Stimulated activated CD4-positive, alpha-beta T cell treated with anti-CD3 and anti-CD28 coated beads, TNF-alpha, amount 100 ng/mL, for 48 hours (primary cell): ENCODE measurements at regions not wholly inside any gene's neighbourhood (a gene's known extent, or its start where the extent isn't known, plus 50 kb on each side); places are given as distances from the start of the nearest gene placed in this dataset.
"Not testable (repeated sequence)": the region's sequence is repeated elsewhere in the genome, so short reads cannot be mapped to it uniquely, and the experiment has no call there.

Experiments used
- DNase-seq, 3 donors: peaks; one replicate each; pipeline ENCODE4 v3.0.0-alpha.2; 2020; ENCODE audit warnings: low read depth in 3 of 3

DNA sequence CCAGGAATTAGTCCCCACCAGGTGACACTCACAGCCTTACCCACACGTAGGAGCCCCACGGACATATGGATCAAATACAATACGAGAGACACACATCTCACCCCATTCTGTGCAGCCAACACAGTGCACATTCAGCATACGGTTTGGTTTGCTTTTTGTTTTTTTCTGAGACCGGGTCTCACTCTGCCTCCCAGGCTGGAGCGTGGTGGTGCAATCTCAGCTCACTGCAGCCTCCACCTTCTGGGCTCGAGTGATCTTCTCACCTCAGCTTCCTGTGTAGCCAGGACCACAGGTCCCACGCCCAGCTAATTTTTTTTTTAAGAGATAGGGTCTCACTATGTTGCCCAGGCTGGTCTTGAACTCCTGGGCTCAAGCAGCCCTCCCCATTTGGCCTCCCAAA is 102.8 kb downstream of the POTEB start:
- DNase-seq, result not testable (repeated sequence)

DNA sequence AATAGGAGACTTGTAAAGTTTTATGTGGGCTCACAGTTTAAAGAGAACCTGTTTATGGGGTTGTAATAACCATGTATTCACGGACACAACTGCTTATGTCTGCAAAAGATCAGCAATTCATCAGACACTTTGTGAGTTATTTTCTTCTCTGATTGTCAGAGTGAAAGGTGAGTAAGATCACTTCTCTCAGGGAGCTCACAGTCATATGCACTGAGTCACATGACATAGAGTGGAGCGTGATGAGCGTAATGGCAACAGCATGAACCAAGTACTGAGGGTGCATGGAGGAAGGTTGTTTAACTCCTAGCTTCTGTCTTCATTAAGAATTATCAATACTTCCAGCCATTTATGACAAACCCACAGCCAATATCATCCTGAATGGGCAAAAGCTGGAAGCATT is 111.0 kb downstream of the POTEB start:
- not testable (repeated sequence) for DNase-seq

DNA sequence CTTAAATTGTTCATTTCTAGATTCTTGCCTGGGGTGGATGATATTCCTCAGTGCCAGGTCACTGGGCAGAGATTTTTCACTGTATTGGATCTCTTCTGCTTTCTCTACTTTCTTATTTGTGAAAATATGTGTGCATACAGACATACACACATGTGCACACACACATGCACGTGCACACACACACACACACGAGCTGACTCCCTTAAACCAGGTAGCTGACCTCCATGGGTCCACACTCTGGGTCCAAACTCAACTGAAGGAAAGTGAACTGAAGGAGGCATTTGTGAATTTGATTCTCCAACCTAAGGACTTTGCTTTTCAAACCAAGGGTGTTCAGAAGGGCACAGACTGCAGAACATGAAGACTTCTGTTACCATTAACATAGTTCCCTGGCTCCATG is 113.8 kb downstream of the POTEB start:
- not testable (repeated sequence) for DNase-seq

DNA sequence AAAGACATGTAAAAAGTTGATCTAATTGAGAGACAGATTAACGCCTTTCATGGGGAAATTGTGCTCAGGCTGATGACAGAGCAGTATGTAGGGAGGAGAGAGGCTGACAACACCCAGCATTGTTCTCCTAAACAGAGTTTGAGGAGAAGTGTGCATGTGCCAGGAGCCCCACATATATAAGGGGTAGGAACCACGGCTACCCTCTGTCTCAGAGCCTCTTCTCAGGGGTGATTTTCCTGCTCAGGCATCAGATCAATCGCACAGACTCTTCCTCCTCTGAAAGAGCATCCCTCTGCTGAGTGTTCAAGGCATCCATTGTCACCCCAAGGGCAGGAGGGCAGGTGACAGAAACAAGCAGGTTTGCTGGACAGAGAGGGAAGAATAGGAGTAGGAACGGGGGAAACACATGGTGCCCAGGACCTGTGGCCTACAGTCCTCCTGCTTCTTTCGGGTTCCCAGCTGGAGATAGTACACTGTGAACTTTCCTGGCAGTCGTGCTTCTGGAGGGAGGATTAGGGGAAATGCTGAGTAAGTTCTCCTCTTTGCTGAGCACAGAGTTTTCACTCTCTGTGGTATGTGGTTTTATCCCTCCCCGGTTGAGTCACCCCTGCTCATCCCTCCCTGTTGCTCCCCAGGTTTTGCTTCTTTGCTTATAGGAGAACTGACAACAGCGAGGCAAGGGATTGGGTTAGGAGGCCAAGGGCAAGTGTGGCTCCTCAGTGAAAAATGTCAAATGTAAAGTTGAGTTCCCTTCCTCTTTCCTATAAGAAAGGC is 117.1 kb downstream of the POTEB start:
- not testable (repeated sequence) for DNase-seq

DNA sequence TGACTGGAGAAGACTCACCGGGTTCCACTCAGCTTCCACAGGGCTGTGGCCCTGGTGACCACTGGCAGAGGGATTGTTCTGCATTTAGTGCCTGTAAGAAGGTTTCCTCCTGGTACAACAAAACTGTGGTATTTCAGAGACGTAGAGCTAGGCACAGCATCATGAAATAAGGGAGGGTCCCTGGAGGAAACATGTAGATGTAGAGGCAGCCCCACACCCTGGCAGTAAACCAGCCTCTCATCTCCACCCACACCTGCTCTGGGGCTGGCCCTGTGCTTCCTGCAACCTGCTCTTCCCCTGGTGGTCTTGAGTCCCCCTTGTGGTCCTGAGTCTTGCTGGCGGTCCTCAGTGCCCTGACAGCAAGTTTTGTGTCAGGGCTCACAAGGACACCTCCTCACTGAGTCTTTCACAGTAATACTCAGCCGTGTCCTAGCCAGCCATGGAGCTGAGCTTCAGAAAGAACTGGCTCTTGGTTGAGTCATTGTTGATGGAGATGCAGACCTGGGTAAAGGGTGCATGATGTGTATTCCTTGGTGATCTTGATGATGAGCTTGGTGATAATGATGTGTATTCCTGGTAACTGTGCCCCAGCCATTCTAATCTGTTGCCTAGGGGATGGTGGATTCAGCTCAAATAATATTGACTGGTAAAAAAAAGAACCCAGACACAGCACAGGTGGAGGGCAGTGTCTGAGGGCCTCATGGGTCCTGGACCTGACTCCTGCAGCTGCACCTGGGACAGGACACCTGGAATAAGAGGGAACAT is 118.0 kb downstream of the POTEB start:
- DNase-seq, result not testable (repeated sequence)

DNA sequence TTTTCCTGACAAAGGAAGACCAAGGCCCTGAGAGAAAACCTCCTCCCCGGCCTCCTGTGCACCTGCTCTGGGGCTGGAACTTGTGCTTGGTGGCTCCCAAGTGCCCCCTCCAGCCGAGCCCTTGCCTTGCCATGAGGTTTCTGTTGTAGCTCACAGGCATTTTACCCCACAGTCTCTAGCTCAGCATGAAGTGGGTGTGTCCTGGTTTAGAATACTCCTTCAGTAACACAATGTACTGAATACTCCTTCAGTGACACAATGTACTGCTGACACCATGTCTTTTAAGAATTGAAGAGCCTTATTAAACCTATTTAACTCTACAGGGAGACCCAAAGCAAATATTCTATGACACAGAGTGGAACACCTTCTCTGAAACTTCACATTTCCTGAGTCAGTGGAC is 123.7 kb downstream of the POTEB start:
- not testable (repeated sequence) for DNase-seq

DNA sequence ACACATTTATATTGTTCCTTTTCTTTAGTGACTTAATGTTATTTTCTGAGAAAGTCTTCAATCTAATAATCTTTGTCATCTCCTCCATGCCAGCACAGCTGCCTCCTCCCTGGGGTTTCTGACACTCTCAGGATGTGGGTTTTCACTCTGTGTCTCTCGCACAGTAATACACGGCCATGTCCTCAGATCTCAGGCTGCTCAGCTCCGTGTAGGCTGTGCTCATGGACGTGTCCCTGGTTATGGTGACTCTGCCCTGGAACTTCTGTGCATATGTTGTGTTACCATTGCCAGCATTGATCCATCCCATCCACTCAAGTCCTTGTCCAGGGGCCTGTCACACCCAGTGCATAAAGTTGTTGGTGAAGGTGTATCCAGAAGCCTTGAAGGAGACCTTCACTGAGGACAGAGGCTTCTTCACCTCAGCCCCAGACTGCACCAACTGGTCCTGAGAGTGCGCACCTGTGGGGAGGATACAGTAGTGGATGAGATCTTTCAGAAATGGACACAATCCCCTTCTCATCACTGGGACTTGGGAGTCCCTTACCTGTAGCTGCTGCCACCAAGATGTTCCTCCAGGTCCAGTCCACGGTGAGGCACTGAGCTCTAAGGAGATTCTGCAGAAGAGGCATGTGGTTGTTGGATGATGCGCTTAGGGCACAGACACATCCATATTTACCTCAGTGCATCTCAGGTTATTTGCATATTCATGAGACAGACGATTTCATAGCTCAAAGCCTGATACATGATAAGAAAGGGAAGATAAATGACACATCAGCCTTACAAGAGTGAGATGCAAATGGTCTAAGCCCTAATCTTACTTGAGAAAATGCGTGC is 125.2 kb downstream of the POTEB start:
- DNase-seq, result peak in 1 of 3 donors; percentile 32

DNA sequence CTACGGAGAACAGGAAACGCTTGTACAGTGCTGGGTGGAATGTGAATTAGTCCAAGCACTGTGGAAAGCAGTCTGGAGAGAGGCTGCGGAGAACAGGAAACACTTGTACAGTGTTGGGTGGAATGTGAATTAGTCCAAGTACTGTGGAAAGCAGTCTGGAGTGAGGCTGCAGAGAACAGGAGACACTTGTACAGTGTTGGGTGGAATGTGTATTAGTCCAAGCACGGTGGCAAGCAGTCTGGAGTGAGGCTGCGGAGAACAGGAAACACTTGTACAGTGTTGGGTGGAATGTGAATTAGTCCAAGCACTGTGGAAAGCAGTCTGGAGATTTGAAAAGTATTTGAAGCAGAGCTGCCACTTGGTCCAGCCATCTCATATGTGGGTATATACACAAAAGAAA is 128.4 kb downstream of the POTEB start:
- not testable (repeated sequence) for DNase-seq

DNA sequence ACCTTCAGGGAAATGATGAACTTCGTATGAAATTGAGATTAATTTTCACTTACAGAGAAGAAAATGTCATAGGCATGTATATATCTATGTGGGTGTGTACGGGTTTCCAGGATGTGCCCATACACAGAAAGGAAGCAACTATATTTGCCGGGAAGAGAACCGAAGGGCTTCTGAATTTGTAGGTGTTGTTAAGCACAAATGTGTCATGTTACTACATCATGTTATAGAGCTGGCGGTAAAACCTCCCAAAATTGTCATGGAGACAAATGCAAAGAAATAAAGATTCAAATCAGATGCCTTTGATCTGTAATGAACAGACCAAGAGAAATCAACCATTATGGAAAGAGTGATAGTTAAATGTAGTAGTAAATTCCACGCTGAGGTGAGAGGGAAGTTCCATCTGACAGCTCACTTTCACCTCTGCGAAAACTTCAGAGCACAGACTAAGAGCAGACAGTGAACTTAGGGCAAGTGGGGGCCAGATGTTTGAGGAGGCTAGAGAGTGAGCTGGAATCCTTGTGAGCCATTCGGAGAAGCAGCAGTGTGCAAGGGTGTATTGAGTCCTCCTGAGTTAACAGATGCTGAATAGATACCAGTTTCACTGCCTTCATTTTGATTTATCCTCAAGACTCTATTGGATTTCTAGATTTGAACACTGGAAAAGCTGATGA is 133.2 kb downstream of the POTEB start:
- DNase-seq, result not testable (repeated sequence)

DNA sequence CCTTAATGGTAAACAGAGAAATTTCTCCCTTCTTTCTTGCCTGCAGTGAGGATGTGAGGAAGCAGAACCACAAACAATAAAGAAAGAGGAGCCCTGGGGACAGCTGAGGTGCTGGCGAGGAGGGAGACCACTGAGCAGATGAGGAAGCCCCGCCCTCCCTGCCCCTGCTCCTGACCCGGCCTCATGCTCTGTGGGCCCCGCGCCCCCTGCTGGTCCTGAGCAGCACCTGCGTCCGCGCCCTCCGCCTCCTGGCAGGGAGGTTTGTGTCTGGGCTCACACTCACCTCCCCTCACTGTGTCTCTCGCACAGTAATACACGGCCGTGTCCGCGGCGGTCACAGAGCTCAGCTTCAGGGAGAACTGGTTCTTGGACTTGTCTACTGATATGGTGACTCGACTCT is 135.5 kb downstream of the POTEB start:
- DNase-seq, result not testable (repeated sequence)

DNA sequence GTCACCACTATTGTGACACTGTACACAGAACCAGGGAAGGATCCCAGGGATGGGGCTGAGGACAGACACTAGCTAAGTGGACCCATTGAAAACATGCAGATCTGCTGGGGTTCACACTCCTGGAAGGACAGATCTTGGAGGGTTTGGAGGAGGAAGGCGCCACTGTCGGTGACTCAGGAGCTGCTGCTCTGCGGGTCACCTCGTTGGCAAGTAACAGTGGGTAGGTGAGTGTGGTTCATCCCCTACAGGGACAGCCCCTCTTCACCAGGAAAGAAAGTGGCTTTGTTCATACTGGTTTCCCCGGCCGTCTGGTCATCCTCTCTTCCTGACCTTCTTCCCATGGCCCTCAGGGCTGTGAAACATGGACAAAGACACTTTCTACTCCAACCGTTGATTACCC is 139.5 kb downstream of the POTEB start:
- not testable (repeated sequence) for DNase-seq

DNA sequence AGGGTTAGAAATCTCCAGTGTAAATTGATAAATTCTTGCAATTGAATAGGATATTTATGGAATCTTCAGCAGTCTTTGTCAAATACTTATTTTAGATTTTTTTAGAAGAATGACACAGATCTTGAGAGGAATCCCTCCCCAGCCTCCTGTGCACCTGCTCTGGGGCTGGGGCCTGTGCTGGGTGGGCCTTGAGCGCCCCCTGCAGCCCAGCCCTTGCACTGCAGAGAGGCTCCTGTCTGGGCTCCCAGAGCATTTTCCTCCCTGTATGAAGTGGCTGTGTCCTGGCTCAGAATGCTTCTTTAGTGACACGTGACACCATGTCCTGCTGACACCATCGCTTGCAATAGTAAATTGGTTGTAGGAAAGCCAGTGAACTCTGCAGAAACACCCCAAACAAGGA is 141.1 kb downstream of the POTEB start:
- DNase-seq, result not testable (repeated sequence)

DNA sequence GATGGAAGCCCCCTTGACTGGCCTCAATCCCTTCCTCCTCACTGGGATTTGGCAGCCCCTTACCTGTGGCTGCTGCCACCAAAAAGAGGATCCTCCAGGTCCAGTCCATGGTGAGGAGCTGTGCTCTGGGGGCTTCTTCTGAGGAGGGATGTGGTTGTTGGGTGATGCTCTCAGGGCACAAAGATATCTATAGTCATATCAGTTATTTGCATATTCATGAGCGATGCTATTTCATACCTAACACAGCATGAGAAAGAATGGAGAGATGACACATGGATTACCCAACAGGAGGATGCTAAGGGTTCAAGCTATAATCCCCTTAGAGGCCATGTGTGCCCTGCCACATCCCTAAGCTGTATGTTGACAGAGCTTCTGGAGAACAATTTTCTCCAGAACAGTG is 141.7 kb downstream of the POTEB start:
- not testable (repeated sequence) for DNase-seq

DNA sequence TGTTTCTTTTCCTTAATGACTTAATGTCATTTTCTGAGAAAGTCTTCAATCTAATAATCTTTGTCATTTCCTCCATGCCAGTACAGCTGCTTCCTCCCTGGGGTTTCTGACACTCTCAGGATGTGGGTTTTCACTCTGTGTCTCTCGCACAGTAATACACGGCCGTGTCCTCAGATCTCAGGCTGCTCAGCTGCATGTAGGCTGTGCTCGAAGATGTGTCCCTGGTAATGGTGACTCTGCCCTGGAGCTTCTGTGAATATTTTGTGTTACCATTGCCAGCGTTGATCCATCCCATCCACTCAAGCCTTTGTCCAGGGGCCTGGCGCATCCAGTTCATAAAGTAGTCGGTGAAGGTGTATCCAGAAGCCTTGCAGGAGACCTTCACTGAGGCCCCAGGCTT is 142.2 kb downstream of the POTEB start:
- DNase-seq, result not testable (repeated sequence)

DNA sequence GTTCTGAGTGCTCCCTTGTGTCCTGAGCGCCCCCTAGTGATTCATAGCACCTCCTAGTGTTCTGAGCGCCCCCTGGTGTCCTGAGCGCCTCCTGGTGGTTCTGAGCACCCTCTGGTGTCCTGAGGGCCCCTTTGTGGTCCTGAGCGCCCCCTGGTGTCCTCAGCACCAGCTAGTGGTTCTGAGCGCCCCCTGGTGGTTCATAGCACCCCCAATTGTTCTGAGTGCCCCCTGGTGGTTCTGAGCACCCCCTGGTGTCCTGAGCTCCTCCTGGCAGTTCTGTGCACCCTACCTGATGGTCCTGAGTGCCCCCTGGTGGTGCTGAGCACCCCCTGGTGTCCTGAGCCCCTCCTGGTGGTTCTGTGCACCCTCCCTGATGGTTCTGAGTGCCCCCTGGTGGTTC is 146.0 kb downstream of the POTEB start:
- not testable (repeated sequence) for DNase-seq

DNA sequence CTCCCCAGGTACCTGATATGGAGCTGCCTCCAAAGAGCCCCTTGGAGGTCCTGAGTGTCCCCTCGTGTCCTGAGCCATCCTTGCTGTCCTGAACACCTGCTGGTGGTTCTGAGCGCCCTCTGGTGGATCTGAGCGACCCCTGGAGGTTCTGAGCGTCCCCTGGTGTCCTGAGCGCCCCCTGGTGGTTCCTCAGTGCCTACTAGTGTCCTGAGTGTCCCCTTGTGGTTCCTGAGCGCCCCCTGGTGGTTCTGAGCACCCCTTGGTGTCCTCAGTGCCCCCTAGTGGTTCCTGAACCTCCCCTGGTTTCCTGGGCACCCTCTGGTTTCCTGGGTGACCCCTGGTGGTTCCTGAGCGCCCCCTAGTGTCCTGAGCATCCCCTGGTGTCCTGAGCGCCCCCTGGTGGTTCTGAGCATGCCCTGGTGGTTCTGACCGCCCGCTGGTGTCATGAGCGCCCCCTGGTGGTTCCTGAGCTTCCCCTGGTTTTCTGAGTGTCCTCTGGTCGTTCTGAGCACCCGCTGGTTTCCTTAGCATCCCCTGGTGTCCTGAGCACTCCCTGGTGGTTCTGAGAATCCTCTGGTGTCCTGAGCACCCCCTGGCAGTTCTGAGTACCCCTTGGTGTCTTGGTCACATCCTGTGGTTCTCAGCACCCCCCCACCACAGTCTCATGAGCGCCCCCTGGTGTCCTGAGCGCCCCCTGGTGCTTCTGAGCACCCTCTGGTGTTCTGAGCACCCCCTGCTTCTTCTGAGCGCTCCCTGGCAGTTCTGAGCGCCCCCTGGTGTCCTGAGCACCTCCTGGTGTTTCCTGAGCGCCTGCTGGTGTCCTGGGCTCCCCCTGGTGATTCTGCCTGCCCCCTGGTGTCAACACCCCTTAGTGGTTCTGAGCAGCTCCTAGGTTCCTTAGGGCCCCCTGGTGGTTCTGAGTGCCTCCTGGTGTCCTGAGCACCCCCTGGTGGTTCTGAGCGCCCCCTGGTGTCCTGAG is 146.8 kb downstream of the POTEB start:
- DNase-seq, result not testable (repeated sequence)

DNA sequence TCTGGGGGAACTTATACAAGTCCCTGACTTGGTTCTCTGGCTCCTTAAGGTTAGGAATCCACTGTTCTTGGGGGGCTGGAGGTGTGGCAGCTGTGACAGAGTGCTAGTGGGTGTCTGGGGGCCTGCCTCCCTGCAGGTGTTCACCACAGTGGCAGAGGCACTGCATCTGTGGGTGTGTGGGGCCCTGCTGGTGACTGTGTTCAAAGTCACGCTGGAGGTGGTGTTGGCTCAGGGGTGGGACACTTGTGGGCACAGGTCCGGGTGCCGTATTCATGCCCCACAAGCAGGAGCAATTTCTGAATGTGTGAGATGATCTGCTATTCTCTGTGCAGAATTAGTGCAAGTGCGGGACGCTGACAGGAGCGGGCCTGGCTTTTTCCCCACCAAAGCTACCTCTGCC is 152.5 kb downstream of the POTEB start:
- not testable (repeated sequence) for DNase-seq

DNA sequence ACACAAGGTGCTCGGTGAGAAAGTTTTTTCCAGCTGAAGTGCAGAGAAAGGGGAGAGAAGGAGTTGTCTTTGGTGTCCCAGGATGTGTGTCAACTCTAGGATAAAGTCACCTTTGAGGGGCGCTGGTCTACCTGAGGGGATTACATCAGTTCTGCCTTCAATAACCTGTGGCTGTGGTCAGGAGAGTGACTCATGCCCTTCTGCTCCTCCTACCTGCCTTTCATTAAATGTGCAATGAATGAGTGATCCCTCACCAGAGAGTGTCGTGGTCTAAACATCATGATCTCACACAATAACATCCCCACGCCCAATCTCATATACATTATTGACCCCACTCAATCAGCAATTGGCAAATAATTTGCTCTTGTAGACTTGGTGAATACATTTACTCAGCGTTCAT is 156.4 kb downstream of the POTEB start:
- DNase-seq, result not testable (repeated sequence)

DNA sequence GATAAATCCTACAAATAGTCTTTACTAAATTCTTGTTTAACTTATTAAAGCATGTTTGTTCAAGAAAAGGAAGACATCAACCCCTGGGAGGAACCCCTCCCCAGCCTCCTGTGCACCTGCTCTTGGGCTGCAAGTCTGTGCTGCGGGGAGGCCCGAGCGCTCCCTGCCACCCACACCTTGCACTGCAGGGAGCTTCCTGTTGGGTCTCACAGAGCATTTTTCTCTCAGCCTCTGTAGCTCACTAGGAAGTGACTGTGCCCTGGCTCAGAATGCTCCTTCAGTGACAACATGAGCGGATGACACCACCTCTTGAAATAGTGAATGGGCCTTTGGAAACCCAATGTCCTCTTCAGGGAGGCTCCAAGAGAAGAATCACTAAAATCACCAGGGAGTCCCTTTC is 158.8 kb downstream of the POTEB start:
- not testable (repeated sequence) for DNase-seq

DNA sequence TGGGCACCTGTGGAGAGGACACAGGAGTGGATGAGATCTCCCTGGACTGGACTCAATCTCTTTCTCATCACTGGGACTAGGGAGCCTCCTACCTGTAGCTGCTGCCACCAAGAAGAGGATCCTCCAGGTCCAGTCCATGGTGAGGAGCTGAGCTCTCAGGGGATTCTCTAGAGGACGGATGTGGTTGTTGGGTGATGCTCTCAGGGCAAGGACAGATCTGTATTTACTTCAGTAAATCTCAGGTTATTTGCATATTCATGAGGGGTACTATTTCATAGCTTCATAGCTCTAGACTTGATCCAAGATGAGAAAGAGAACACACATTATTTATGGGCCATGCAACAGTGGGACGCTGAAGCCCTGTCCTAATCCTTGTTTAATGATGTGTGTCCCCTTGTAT is 159.4 kb downstream of the POTEB start:
- DNase-seq, result not testable (repeated sequence)
